ENCODE measurements at regions not wholly inside any gene's neighbourhood (a gene's known extent, or its start where the extent isn't known, plus 50 kb on each side); places are given as distances from the start of the nearest gene placed in this dataset.

GRCh38 chr9:84402517-84402916 lies 62.0 kb upstream of the SLC28A3 start:
- intact Hi-C loops (cut with micrococcal nuclease): no loop called here
- TF ChIP-seq CTCF (IDR thresholded peaks at IDR 0.05): no peak
- Mint-ChIP-seq H3K4me3 (no peak overlapping the region), H3K9me3 (no peaks in the 10 kb centered on the region), H3K36me3 (ENCODE audit: low read depth) (no peaks in the 10 kb centered on the region), H3K27me3 (no peaks in the 10 kb centered on the region), H3K27ac (no peak overlapping the region), H3K4me1 (ENCODE audit: low read depth) (no peaks in the 10 kb centered on the region)
- ATAC-seq (no peak), DNase-seq (no peak)
- ChIA-PET POLR2A (no interaction called here), CTCF (no interaction called here)

GRCh38 chr9:84403288-84403687 lies 62.7 kb upstream of the SLC28A3 start:
- ATAC-seq (no peak), DNase-seq (no peak)
- Mint-ChIP-seq H3K4me3 (no peak overlapping the region), H3K36me3 (ENCODE audit: low read depth) (no peaks in the 10 kb centered on the region), H3K9me3 (no peaks in the 10 kb centered on the region), H3K4me1 (ENCODE audit: low read depth) (no peaks in the 10 kb centered on the region), H3K27me3 (no peaks in the 10 kb centered on the region), H3K27ac (no peak overlapping the region)
- no peak for TF ChIP-seq CTCF (IDR thresholded peaks at IDR 0.05)
- POLR2A ChIA-PET: no interaction called here
- CTCF ChIA-PET: interaction anchor here (0.7 to 1.7 kb wide), 5 partner anchors 10 to 1022 kb away, joined by 3 to 4 read pairs (median 3); no protein-coding TSS in a partner anchor
- intact Hi-C loops (cut with micrococcal nuclease): no loop called here

- Mint-ChIP-seq H3K36me3 (ENCODE audit: low read depth) (no peaks in the 10 kb centered on the region), H3K27me3 (no peaks in the 10 kb centered on the region), H3K4me1 (ENCODE audit: low read depth) (no peaks in the 10 kb centered on the region), H3K27ac (no peak overlapping the region), H3K4me3 (no peak overlapping the region), H3K9me3 (peaks cover 3% of the 10 kb centered on the region)
- ATAC-seq (peak; percentile 47), DNase-seq (peak; percentile 22)
- POLR2A ChIA-PET: no interaction called here
- peak; percentile 60 for TF ChIP-seq CTCF (IDR thresholded peaks at IDR 0.05)
- CTCF ChIA-PET: interaction anchor here (0.7 to 1.7 kb wide), 8 partner anchors 9 to 1021 kb away, joined by 3 to 4 read pairs (median 3); no protein-coding TSS in a partner anchor
- intact Hi-C loops (cut with micrococcal nuclease): no loop called here
Measured at GRCh38 chr9:84404095-84404686, 63.6 kb upstream of the SLC28A3 start.

GRCh38 chr9:84405667-84406066 lies 65.1 kb upstream of the SLC28A3 start:
- no peak overlapping the region for H3K27ac Mint-ChIP-seq
- no peak overlapping the region for H3K4me3 Mint-ChIP-seq
- peaks cover 3% of the 10 kb centered on the region for H3K9me3 Mint-ChIP-seq
- no peak for ATAC-seq
- TF ChIP-seq CTCF (IDR thresholded peaks at IDR 0.05): no peak
- intact Hi-C loops (cut with micrococcal nuclease): no loop called here
- POLR2A ChIA-PET: no interaction called here
- no peak for DNase-seq
- no peaks in the 10 kb centered on the region for H3K4me1 Mint-ChIP-seq (ENCODE audit: low read depth)
- no peaks in the 10 kb centered on the region for H3K36me3 Mint-ChIP-seq (ENCODE audit: low read depth)
- CTCF ChIA-PET: interaction anchor here (1.4 kb wide), 1 partner anchor 10 kb away, joined by 3 read pairs; no protein-coding TSS in a partner anchor
- H3K27me3 Mint-ChIP-seq: no peaks in the 10 kb centered on the region

GRCh38 chr9:84408416-84408815 lies 67.9 kb upstream of the SLC28A3 start:
- no peak for TF ChIP-seq CTCF (IDR thresholded peaks at IDR 0.05)
- Mint-ChIP-seq H3K27ac (no peak overlapping the region), H3K9me3 (peaks cover 3% of the 10 kb centered on the region), H3K27me3 (no peaks in the 10 kb centered on the region), H3K36me3 (ENCODE audit: low read depth) (no peaks in the 10 kb centered on the region), H3K4me3 (no peak overlapping the region), H3K4me1 (ENCODE audit: low read depth) (no peaks in the 10 kb centered on the region)
- no peak for ATAC-seq
- POLR2A ChIA-PET: no interaction called here
- no peak for DNase-seq
- CTCF ChIA-PET: no interaction called here
- intact Hi-C loops (cut with micrococcal nuclease): no loop called here

Measured in activated CD8-positive, alpha-beta T cell treated with anti-CD3 and anti-CD28 coated beads for 36 hours (primary cell).